ENCODE measurements at regions not wholly inside any gene's neighbourhood (a gene's known extent, or its start where the extent isn't known, plus 50 kb on each side); places are given as distances from the start of the nearest gene placed in this dataset.

- Histone ChIP-seq H3K4me3 (ENCODE audit: severe bottlenecking) (no peak overlapping the region), H3K9me3 (ENCODE audit: severe bottlenecking) (no peaks in the 10 kb centered on the region), H3K36me3 (ENCODE audit: low read depth) (no peaks in the 10 kb centered on the region), H3K27ac (ENCODE audit: poor library complexity, severe bottlenecking) (no peak overlapping the region), H3K4me1 (ENCODE audit: insufficient read depth, poor library complexity, severe bottlenecking) (no peaks in the 10 kb centered on the region), H3K27me3 (ENCODE audit: insufficient read depth, poor library complexity, severe bottlenecking) (no peaks in the 10 kb centered on the region)
- no peak for ATAC-seq (ENCODE audit: low read depth)
- no peak for TF ChIP-seq CTCF (IDR thresholded peaks at IDR 0.05; ENCODE audit: poor library complexity, severe bottlenecking)
- DNase-seq (ENCODE audit: low spot score) = no peak
Measured at GRCh38 chr15:94041746-94042145, 189.6 kb upstream of the MCTP2 start.

- DNase-seq (ENCODE audit: low spot score) (no peak), ATAC-seq (ENCODE audit: low read depth) (no peak)
- H3K9me3 ChIP-seq (ENCODE audit: severe bottlenecking) = no peaks in the 10 kb centered on the region
- TF ChIP-seq CTCF (IDR thresholded peaks at IDR 0.05; ENCODE audit: poor library complexity, severe bottlenecking) = peak; percentile 28
- H3K4me3 ChIP-seq (ENCODE audit: severe bottlenecking) = no peak overlapping the region
- H3K36me3 ChIP-seq (ENCODE audit: low read depth) = no peaks in the 10 kb centered on the region
- H3K27me3 ChIP-seq (ENCODE audit: insufficient read depth, poor library complexity, severe bottlenecking) = no peaks in the 10 kb centered on the region
- no peaks in the 10 kb centered on the region for H3K4me1 ChIP-seq (ENCODE audit: insufficient read depth, poor library complexity, severe bottlenecking)
- no peak overlapping the region for H3K27ac ChIP-seq (ENCODE audit: poor library complexity, severe bottlenecking)
Measured at GRCh38 chr15:94040541-94041248, 190.7 kb upstream of the MCTP2 start.

GRCh38 chr15:94036156-94036555 lies 195.2 kb upstream of the MCTP2 start:
- H3K4me3 ChIP-seq (ENCODE audit: severe bottlenecking) = no peak overlapping the region
- TF ChIP-seq CTCF (IDR thresholded peaks at IDR 0.05; ENCODE audit: poor library complexity, severe bottlenecking) = no peak
- no peaks in the 10 kb centered on the region for H3K9me3 ChIP-seq (ENCODE audit: severe bottlenecking)
- H3K4me1 ChIP-seq (ENCODE audit: insufficient read depth, poor library complexity, severe bottlenecking) = no peaks in the 10 kb centered on the region
- H3K36me3 ChIP-seq (ENCODE audit: low read depth) = no peaks in the 10 kb centered on the region
- DNase-seq (ENCODE audit: low spot score) (no peak), ATAC-seq (ENCODE audit: low read depth) (no peak)
- H3K27me3 ChIP-seq (ENCODE audit: insufficient read depth, poor library complexity, severe bottlenecking) = no peaks in the 10 kb centered on the region
- no peak overlapping the region for H3K27ac ChIP-seq (ENCODE audit: poor library complexity, severe bottlenecking)

GRCh38 chr15:94033683-94034020 lies 197.7 kb upstream of the MCTP2 start:
- Histone ChIP-seq H3K4me1 (ENCODE audit: insufficient read depth, poor library complexity, severe bottlenecking) (no peaks in the 10 kb centered on the region), H3K9me3 (ENCODE audit: severe bottlenecking) (no peaks in the 10 kb centered on the region), H3K27ac (ENCODE audit: poor library complexity, severe bottlenecking) (no peak overlapping the region), H3K27me3 (ENCODE audit: insufficient read depth, poor library complexity, severe bottlenecking) (no peaks in the 10 kb centered on the region), H3K4me3 (ENCODE audit: severe bottlenecking) (no peak overlapping the region), H3K36me3 (ENCODE audit: low read depth) (no peaks in the 10 kb centered on the region)
- ATAC-seq (ENCODE audit: low read depth) (no peak), DNase-seq (ENCODE audit: low spot score) (no peak)
- no peak for TF ChIP-seq CTCF (IDR thresholded peaks at IDR 0.05; ENCODE audit: poor library complexity, severe bottlenecking)

GRCh38 chr15:94033014-94033682 lies 198.2 kb upstream of the MCTP2 start:
- Histone ChIP-seq H3K4me3 (ENCODE audit: severe bottlenecking) (no peak overlapping the region), H3K27me3 (ENCODE audit: insufficient read depth, poor library complexity, severe bottlenecking) (no peaks in the 10 kb centered on the region), H3K9me3 (ENCODE audit: severe bottlenecking) (no peaks in the 10 kb centered on the region), H3K27ac (ENCODE audit: poor library complexity, severe bottlenecking) (no peak overlapping the region), H3K36me3 (ENCODE audit: low read depth) (no peaks in the 10 kb centered on the region), H3K4me1 (ENCODE audit: insufficient read depth, poor library complexity, severe bottlenecking) (no peaks in the 10 kb centered on the region)
- ATAC-seq (ENCODE audit: low read depth) = no peak
- DNase-seq (ENCODE audit: low spot score) = no peak
- TF ChIP-seq CTCF (IDR thresholded peaks at IDR 0.05; ENCODE audit: poor library complexity, severe bottlenecking) = no peak

All from RWPE2 (cell line).